ENCODE measurements at regions not wholly inside any gene's neighbourhood (a gene's known extent, or its start where the extent isn't known, plus 50 kb on each side); places are given as distances from the start of the nearest gene placed in this dataset.
"Not testable (repeated sequence)": the region's sequence is repeated elsewhere in the genome, so short reads cannot be mapped to it uniquely, and the experiment has no call there.

- no peak for DNase-seq
Measured at GRCh38 chr6:140041571-140042332, 667.3 kb upstream of the CITED2 start.

- no peak for DNase-seq
Measured at GRCh38 chr6:140041056-140041455, 666.6 kb upstream of the CITED2 start.

GRCh38 chr6:140040396-140040795 lies 665.9 kb upstream of the CITED2 start:
- DNase-seq = no peak

- DNase-seq = no peak
Measured at GRCh38 chr6:140039364-140039763, 664.9 kb upstream of the CITED2 start.

- DNase-seq = no peak
Measured at GRCh38 chr6:140036196-140036595, 661.7 kb upstream of the CITED2 start.

- no peak for DNase-seq
Measured at GRCh38 chr6:140032189-140032588, 657.7 kb upstream of the CITED2 start.

- DNase-seq = no peak
Measured at GRCh38 chr6:140029551-140029950, 655.1 kb upstream of the CITED2 start.

- DNase-seq = no peak
Measured at GRCh38 chr6:140027219-140027618, 652.8 kb upstream of the CITED2 start.

GRCh38 chr6:140026546-140026945 lies 652.1 kb upstream of the CITED2 start:
- DNase-seq = no peak

- DNase-seq = no peak
Measured at GRCh38 chr6:140025171-140025570, 650.7 kb upstream of the CITED2 start.

GRCh38 chr6:140020207-140020791 lies 645.9 kb upstream of the CITED2 start:
- no peak for DNase-seq

GRCh38 chr6:140018588-140018987 lies 644.1 kb upstream of the CITED2 start:
- no peak for DNase-seq

GRCh38 chr6:140017470-140017869 lies 643.0 kb upstream of the CITED2 start:
- no peak for DNase-seq

- DNase-seq = no peak
Measured at GRCh38 chr6:140012150-140012549, 637.7 kb upstream of the CITED2 start.

GRCh38 chr6:140011537-140011936 lies 637.1 kb upstream of the CITED2 start:
- DNase-seq = no peak

GRCh38 chr6:140009286-140009685 lies 634.8 kb upstream of the CITED2 start:
- DNase-seq = no peak

- DNase-seq = no peak
Measured at GRCh38 chr6:140007525-140007924, 633.1 kb upstream of the CITED2 start.

- no peak for DNase-seq
Measured at GRCh38 chr6:140003217-140003616, 628.8 kb upstream of the CITED2 start.

GRCh38 chr6:140002396-140003022 lies 628.1 kb upstream of the CITED2 start:
- no peak for DNase-seq

GRCh38 chr6:140001821-140002341 lies 627.4 kb upstream of the CITED2 start:
- DNase-seq = no peak

- no peak for DNase-seq
Measured at GRCh38 chr6:140001005-140001404, 626.6 kb upstream of the CITED2 start.

- DNase-seq = not testable (repeated sequence)
Measured at GRCh38 chr6:139999661-140000060, 625.2 kb upstream of the CITED2 start.

GRCh38 chr6:139998478-139998877 lies 624.0 kb upstream of the CITED2 start:
- DNase-seq = not testable (repeated sequence)

GRCh38 chr6:139996253-139996834 lies 621.9 kb upstream of the CITED2 start:
- no peak for DNase-seq

All from activated CD4-positive, alpha-beta T cell treated with anti-CD3 and anti-CD28 coated beads, Interleukin-2, amount 50 U/mL, for 1 hour (primary cell).